ENCODE measurements at regions not wholly inside any gene's neighbourhood (a gene's known extent, or its start where the extent isn't known, plus 50 kb on each side); places are given as distances from the start of the nearest gene placed in this dataset.

DNA sequence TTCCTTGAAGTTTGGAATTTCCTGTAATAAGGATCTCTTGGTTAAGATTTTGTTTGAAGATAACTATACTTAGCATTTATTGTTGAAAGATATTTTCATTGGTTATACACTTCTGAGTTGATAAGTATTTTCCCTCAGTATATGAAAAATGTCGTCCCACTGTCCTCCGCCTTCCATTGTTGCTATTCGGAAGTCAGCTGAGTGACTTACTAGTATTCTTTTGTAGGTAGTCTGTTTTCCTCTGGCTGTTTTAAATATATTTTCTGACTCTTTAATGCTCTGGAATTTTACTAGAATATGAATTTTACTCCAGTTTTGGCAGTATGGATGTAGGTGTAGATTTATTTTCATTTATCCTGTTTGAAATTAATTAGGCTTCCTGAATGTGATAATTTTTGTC lies 498.7 kb upstream of the NFIA start:
- Mint-ChIP-seq H3K27ac (no peak overlapping the region), H3K4me3 (no peak overlapping the region), H3K4me1 (ENCODE audit: unreplicated experiment) (no peaks in the 10 kb centered on the region), H3K9me3 (peaks cover 12% of the 10 kb centered on the region), H3K36me3 (peaks cover 7% of the 10 kb centered on the region), H3K27me3 (peaks cover 4% of the 10 kb centered on the region)
- TF ChIP-seq, protein P1, sequence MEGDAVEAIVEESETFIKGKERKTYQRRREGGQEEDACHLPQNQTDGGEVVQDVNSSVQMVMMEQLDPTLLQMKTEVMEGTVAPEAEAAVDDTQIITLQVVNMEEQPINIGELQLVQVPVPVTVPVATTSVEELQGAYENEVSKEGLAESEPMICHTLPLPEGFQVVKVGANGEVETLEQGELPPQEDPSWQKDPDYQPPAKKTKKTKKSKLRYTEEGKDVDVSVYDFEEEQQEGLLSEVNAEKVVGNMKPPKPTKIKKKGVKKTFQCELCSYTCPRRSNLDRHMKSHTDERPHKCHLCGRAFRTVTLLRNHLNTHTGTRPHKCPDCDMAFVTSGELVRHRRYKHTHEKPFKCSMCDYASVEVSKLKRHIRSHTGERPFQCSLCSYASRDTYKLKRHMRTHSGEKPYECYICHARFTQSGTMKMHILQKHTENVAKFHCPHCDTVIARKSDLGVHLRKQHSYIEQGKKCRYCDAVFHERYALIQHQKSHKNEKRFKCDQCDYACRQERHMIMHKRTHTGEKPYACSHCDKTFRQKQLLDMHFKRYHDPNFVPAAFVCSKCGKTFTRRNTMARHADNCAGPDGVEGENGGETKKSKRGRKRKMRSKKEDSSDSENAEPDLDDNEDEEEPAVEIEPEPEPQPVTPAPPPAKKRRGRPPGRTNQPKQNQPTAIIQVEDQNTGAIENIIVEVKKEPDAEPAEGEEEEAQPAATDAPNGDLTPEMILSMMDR (conservative IDR thresholded peaks at IDR 0.05) = no peak
- DNase-seq (ENCODE audit: extremely low spot score, unreplicated experiment) = no peak

DNA sequence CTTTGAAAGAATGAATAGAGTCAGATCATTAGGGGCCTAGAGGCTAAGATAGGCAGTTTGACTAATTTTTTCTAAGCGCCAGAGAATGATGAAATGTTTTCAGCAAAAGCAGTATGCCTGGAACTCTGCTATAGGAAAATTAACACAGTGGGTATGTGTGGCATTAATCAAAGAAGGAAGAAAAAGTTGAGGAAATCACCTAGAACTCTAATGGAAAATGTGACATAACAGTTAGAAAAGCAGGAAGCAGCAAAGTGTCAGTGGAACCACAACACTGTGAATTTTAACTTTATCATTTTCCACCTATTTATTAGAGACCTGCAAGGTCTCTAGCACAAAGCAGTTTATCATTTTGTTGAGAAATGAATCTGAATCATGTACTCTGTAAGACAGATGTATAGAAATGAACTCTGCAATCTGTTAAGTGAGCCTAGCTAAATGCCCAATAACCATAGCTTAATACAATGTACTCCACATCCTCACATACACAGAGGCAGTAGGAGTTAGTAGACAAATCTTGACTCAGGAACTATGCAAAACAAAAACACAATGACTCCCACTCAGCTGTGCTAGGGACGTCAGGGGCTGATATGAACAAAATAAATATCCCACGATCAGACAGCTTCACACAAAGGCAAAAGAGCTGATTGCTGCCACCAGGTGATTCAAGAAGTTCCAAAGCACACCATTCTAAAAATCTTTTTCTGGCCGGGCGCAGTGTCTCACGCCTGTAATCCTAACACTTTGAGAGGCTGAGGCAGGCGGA lies 500.7 kb upstream of the NFIA start:
- H3K4me3 Mint-ChIP-seq = no peak overlapping the region
- H3K27ac Mint-ChIP-seq = no peak overlapping the region
- H3K27me3 Mint-ChIP-seq = peaks cover 9% of the 10 kb centered on the region
- H3K36me3 Mint-ChIP-seq = peaks cover 7% of the 10 kb centered on the region
- DNase-seq (ENCODE audit: extremely low spot score, unreplicated experiment) = no peak
- peaks cover 6% of the 10 kb centered on the region for H3K4me1 Mint-ChIP-seq (ENCODE audit: unreplicated experiment)
- TF ChIP-seq, protein P1 (conservative IDR thresholded peaks at IDR 0.05) = no peak
- peaks cover 12% of the 10 kb centered on the region for H3K9me3 Mint-ChIP-seq

DNA sequence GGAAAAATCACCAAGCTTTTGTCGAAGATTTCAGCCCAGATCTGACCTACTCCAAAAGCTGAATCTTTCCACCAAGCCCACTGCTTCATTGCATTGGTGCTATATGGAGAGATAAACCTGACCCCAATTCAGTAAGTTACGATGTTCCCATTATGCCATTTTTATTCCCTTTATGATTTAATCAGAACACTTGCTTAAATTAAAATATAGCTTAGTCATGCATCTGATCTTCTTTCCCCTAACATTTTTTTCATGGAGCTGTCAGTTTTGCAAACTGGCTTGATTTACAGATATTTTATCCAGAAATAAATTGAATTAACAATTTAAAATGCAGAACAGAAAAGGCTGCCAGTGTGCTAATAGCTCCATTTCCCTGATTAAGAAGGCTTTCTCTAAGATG lies 503.5 kb upstream of the C1orf87 start:
- no peaks in the 10 kb centered on the region for H3K36me3 Mint-ChIP-seq

DNA sequence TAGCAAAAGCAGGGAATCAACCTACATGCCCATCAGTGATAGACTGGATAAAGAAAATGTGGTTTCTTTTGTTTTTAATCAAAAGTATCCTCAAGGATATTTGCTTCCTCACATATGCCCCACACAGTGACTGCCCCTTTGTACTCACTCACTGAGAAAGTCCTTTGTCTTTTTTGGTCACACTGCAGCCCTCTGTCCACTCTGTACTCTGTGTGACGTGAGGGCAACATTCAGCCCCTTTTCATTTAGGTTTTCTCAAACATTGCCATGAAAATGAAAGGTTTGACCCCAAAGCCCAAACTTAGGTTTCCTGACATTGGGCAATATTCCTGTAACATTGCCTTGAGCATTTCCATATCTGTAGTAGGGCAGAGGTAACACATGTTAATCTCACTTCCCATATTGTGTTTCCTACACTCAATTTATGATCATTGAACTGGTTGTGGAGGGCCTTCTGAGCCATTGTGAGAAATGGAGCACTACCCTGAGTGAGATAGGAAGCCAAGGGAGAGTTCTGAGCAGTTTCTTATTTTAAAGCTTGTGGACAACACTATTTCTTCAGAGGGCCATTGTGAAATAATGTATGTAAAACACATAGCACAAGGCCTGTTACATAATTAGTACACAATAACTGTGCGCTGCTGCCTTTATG lies 501.9 kb upstream of the C1orf87 start:
- Mint-ChIP-seq H3K27me3 (peaks cover 6% of the 10 kb centered on the region), H3K36me3 (no peaks in the 10 kb centered on the region), H3K9me3 (peaks cover 10% of the 10 kb centered on the region), H3K27ac (no peak overlapping the region), H3K4me3 (no peak overlapping the region), H3K4me1 (ENCODE audit: unreplicated experiment) (peaks cover 21% of the 10 kb centered on the region)
- TF ChIP-seq, protein P1 (conservative IDR thresholded peaks at IDR 0.05) = no peak
- no peak for DNase-seq (ENCODE audit: extremely low spot score, unreplicated experiment)

More for the DNA sequence above, 503.5 kb upstream of the C1orf87 start:
- no peak for DNase-seq (ENCODE audit: extremely low spot score, unreplicated experiment)
- Mint-ChIP-seq H3K9me3 (no peaks in the 10 kb centered on the region), H3K27me3 (peaks cover 9% of the 10 kb centered on the region), H3K4me3 (no peak overlapping the region), H3K4me1 (ENCODE audit: unreplicated experiment) (peaks cover 21% of the 10 kb centered on the region), H3K27ac (no peak overlapping the region)
- TF ChIP-seq, protein P1 (conservative IDR thresholded peaks at IDR 0.05) = no peak

DNA sequence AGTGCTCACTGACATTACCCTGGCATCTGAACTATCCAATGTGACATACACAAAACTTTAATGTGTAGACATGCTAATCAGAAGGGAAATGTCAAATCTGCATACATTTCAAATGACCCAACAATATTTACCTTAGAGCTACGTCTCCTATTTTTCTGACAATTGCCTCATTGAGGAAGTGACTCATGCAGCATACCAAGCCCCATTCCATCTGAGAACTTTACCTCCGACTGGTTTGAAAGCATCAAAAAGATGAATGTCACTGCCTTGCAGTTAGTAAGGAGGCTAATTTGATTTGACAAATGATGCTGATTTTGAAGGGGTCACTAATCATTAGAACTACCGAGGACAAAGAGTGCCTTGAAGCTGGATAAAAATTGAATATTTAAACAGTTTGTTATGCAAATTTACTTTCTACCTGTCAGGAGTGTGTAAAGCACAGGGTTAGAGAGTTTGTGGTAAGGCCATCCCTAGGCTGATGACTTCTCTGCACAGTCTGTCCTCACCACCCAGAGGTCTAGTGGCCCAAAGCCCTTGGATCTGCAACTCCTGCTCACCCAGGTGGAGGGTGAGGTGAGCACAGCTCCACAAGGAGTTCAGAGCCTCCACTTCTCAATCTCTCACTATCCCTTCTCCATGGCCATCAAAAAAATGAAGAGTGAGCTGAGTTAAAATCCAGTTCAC lies 500.3 kb upstream of the C1orf87 start:
- no peaks in the 10 kb centered on the region for H3K36me3 Mint-ChIP-seq
- TF ChIP-seq, protein P1 (conservative IDR thresholded peaks at IDR 0.05) = no peak
- DNase-seq (ENCODE audit: extremely low spot score, unreplicated experiment) = no peak
- H3K9me3 Mint-ChIP-seq = peaks cover 10% of the 10 kb centered on the region
- peaks cover 21% of the 10 kb centered on the region for H3K4me1 Mint-ChIP-seq (ENCODE audit: unreplicated experiment)
- H3K27ac Mint-ChIP-seq = peak overlapping the region; percentile 92
- peaks cover 6% of the 10 kb centered on the region for H3K27me3 Mint-ChIP-seq
- H3K4me3 Mint-ChIP-seq = peak overlapping the region; percentile 74
